ENCODE measurements at regions not wholly inside any gene's neighbourhood (a gene's known extent, or its start where the extent isn't known, plus 50 kb on each side); places are given as distances from the start of the nearest gene placed in this dataset.

DNA sequence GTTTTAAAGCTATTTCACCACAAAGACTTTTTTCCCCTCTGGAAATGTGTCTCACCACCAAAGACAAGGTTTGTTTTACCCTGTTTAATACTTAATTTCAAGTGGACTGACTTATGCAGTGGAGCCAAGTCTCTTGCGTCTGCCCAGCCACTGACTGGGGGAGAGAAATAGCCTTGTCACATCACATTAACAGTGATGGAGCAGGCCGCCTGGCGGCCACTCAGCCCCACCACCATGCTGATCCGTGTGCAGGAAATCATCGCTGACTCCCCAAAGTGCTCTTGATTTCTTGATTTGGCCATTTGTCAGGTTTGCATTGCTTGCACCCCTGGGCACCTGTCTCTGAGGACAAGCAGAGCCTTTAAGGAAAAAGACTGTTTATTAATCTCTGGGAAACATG lies 334.1 kb downstream of the GLRX3 start:
- intact Hi-C loops (cut with micrococcal nuclease) = no loop called here
- TF ChIP-seq, protein P1, sequence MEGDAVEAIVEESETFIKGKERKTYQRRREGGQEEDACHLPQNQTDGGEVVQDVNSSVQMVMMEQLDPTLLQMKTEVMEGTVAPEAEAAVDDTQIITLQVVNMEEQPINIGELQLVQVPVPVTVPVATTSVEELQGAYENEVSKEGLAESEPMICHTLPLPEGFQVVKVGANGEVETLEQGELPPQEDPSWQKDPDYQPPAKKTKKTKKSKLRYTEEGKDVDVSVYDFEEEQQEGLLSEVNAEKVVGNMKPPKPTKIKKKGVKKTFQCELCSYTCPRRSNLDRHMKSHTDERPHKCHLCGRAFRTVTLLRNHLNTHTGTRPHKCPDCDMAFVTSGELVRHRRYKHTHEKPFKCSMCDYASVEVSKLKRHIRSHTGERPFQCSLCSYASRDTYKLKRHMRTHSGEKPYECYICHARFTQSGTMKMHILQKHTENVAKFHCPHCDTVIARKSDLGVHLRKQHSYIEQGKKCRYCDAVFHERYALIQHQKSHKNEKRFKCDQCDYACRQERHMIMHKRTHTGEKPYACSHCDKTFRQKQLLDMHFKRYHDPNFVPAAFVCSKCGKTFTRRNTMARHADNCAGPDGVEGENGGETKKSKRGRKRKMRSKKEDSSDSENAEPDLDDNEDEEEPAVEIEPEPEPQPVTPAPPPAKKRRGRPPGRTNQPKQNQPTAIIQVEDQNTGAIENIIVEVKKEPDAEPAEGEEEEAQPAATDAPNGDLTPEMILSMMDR (IDR thresholded peaks at IDR 0.05; ENCODE audit: unreplicated experiment) = no peak
- ChIA-PET POLR2A (no interaction called here), CTCF (no interaction called here)
- no peak for DNase-seq (ENCODE audit: unreplicated experiment)
- Mint-ChIP-seq H3K36me3 (ENCODE audit: insufficient read depth, unreplicated experiment) (no peaks in the 10 kb centered on the region), H3K27ac (ENCODE audit: low read depth, unreplicated experiment) (no peak overlapping the region), H3K27me3 (ENCODE audit: insufficient read depth, unreplicated experiment) (no peaks in the 10 kb centered on the region), H3K4me1 (ENCODE audit: insufficient read depth, unreplicated experiment) (no peaks in the 10 kb centered on the region), H3K4me3 (ENCODE audit: unreplicated experiment) (no peak overlapping the region), H3K9me3 (ENCODE audit: unreplicated experiment) (peaks cover 31% of the 10 kb centered on the region)
- no TSS peak for BruUV-seq (replicated peaks)

DNA sequence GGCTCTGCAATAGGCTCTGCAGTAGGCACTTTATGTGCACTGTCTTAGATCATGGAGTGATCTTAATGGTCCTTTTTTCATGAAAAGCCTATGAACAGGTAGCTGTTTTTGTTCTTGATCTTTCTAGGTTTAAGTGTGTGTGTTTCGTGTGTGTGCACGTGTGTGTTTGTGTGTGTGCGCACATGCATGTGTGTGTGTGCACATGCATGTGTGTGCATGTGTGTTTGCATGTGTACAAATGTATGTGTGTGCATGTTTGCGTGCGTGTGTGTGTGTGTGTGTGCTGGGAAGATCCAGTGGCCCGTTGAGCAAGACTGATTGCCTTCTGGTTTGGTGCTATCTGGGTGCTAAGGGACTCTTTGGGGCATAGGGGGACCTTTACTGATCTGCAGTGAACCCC lies 334.8 kb downstream of the GLRX3 start:
- Mint-ChIP-seq H3K36me3 (ENCODE audit: insufficient read depth, unreplicated experiment) (no peaks in the 10 kb centered on the region), H3K9me3 (ENCODE audit: unreplicated experiment) (peaks cover 31% of the 10 kb centered on the region), H3K4me3 (ENCODE audit: unreplicated experiment) (no peak overlapping the region), H3K4me1 (ENCODE audit: insufficient read depth, unreplicated experiment) (no peaks in the 10 kb centered on the region), H3K27me3 (ENCODE audit: insufficient read depth, unreplicated experiment) (no peaks in the 10 kb centered on the region), H3K27ac (ENCODE audit: low read depth, unreplicated experiment) (no peak overlapping the region)
- intact Hi-C loops (cut with micrococcal nuclease) = no loop called here
- no TSS peak for BruUV-seq (replicated peaks)
- no peak for DNase-seq (ENCODE audit: unreplicated experiment)
- TF ChIP-seq, protein P1 (IDR thresholded peaks at IDR 0.05; ENCODE audit: unreplicated experiment) = no peak
- POLR2A ChIA-PET = no interaction called here
- CTCF ChIA-PET = interaction anchor here (1.1 kb wide), 1 partner anchor 16 kb away, joined by 4 read pairs; no protein-coding TSS in a partner anchor

DNA sequence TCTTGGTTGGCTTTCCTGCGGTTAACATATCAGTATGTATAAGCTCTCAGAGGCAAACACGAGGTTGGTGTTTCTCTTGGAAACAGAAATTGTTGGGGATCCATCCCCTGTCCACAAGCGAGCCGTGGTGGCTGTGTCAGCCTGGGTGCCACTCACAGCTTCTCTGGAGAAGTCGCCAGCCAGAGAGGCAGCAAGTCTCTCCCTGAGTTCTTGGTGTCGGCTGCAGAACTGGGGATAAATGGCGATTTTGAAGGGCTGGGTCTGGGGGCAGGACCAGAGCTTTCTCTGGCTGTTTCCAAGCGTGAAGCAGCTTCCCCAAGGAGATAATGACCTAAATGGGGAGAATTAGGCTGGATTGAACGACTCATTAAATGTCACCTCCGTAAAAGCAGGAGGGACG lies 335.3 kb downstream of the GLRX3 start:
- POLR2A ChIA-PET = no interaction called here
- no peaks in the 10 kb centered on the region for H3K4me1 Mint-ChIP-seq (ENCODE audit: insufficient read depth, unreplicated experiment)

DNA sequence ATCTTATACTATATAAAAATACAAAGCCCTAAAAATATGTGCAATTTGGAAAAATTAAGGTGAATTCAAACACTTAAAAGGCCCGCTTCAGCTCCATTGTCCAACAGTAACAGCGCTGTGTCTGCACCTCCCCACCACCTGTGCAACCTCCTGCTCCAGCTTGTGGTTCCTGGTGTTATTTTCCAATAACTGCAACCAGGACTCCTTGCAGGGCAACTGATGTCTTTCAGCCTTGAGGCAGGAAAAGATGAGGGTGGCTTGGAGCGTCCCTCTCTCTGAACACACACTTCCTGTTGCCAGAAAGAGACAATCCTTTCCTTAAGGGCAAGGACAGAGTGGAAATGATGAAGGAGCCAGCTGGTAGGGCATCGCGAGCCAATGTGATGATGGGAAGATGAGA lies 336.0 kb downstream of the GLRX3 start:
- Mint-ChIP-seq H3K9me3 (ENCODE audit: unreplicated experiment) (peaks cover 25% of the 10 kb centered on the region), H3K27ac (ENCODE audit: low read depth, unreplicated experiment) (no peak overlapping the region), H3K36me3 (ENCODE audit: insufficient read depth, unreplicated experiment) (no peaks in the 10 kb centered on the region), H3K27me3 (ENCODE audit: insufficient read depth, unreplicated experiment) (no peaks in the 10 kb centered on the region), H3K4me3 (ENCODE audit: unreplicated experiment) (no peak overlapping the region), H3K4me1 (ENCODE audit: insufficient read depth, unreplicated experiment) (no peaks in the 10 kb centered on the region)
- BruUV-seq (replicated peaks) = no TSS peak
- intact Hi-C loops (cut with micrococcal nuclease) = no loop called here
- ChIA-PET CTCF (no interaction called here), POLR2A (no interaction called here)
- TF ChIP-seq, protein P1 (IDR thresholded peaks at IDR 0.05; ENCODE audit: unreplicated experiment) = no peak
- no peak for DNase-seq (ENCODE audit: unreplicated experiment)

More for the DNA sequence above, 335.3 kb downstream of the GLRX3 start:
- DNase-seq (ENCODE audit: unreplicated experiment) = no peak
- Mint-ChIP-seq H3K4me3 (ENCODE audit: unreplicated experiment) (no peak overlapping the region), H3K36me3 (ENCODE audit: insufficient read depth, unreplicated experiment) (no peaks in the 10 kb centered on the region), H3K27me3 (ENCODE audit: insufficient read depth, unreplicated experiment) (no peaks in the 10 kb centered on the region), H3K27ac (ENCODE audit: low read depth, unreplicated experiment) (no peak overlapping the region), H3K9me3 (ENCODE audit: unreplicated experiment) (peaks cover 31% of the 10 kb centered on the region)
- no TSS peak for BruUV-seq (replicated peaks)
- intact Hi-C loops (cut with micrococcal nuclease) = no loop called here
- CTCF ChIA-PET = interaction anchor here (1.1 kb wide), 1 partner anchor 16 kb away, joined by 4 read pairs; no protein-coding TSS in a partner anchor
- TF ChIP-seq, protein P1 (IDR thresholded peaks at IDR 0.05; ENCODE audit: unreplicated experiment) = no peak

Measured in MCF 10A (cell line).